Breast epithelium (tissue), 4 donors: ENCODE measurements at regions not wholly inside any gene's neighbourhood (a gene's known extent, or its start where the extent isn't known, plus 50 kb on each side); places are given as distances from the start of the nearest gene placed in this dataset.

Source experiments
- DNase-seq, 2 donors: peaks; one replicate each; pipeline ENCODE4 v3.0.0-alpha.2; 2019; ENCODE audit warnings: low spot score in 2 of 2
- H3K27ac ChIP-seq, 2 donors: fragments of 200-600 bp; sonication (generic) in 1 of 2; one replicate each; pipeline ENCODE4 v1.5.1; 2016 to 2019; ENCODE audit warnings: mild to moderate bottlenecking in 1 of 2
- H3K27me3 ChIP-seq, 2 donors: fragments of 200-600 bp; sonication (generic) in 1 of 2; one replicate each; pipeline versions ENCODE4 v1.5.1 to v1.6.0; 2017 to 2019; ENCODE audit warnings: control low read depth in 1 of 2, mild to moderate bottlenecking in 1 of 2
- H3K36me3 ChIP-seq: fragments of 200-600 bp; one replicate; pipeline ENCODE4 v1.5.1; 2019
- H3K4me1 ChIP-seq, 2 donors: fragments of 200-600 bp; sonication (generic); one replicate each; pipeline ENCODE4 v1.5.1; 2016 to 2019; ENCODE audit warnings: control low read depth in 1 of 2
- H3K4me3 ChIP-seq, 3 donors: fragments of 200-600 bp; sonication (generic); 1 replicate in 2 of 3; 2 replicates in 1 of 3; pipeline ENCODE4 v1.5.1; 2016 to 2019; ENCODE audit warnings: mild to moderate bottlenecking in 3 of 3, moderate library complexity in 2 of 3
- H3K9me3 ChIP-seq, 2 donors: fragments of 200-600 bp; sonication (generic) in 1 of 2; one replicate each; pipeline ENCODE4 v1.5.1; 2016 to 2019; ENCODE audit warnings: control low read depth in 1 of 2
- POLR2A ChIP-seq: fragments of 450-650 bp; IDR thresholded peaks from one replicate; pipeline ENCODE4 v1.6.1; 2016; ENCODE audit warnings: antibody characterized with exemption, mild to moderate bottlenecking, moderate library complexity
- POLR2AphosphoS5 ChIP-seq, 3 donors: sonication (generic); formaldehyde crosslinking; IDR thresholded peaks; one replicate each; pipeline ENCODE4 v1.6.1; 2017; ENCODE audit warnings: antibody characterized with exemption in 3 of 3
- intact Hi-C: fragments of 100-400 bp; cut with DNase I; formaldehyde crosslinking; loops from one replicate; pipeline ENCODE4 v1.15.1; 2023; ENCODE audit warnings: low total_unique reads
- TF ChIP-seq, protein P1 (sequence below), 3 donors: fragments of 450-650 bp; IDR thresholded peaks; one replicate each; pipeline ENCODE4 v1.5.1; 2016 to 2017; ENCODE audit warnings: antibody characterized with exemption in 3 of 3, mild to moderate bottlenecking in 3 of 3, moderate library complexity in 3 of 3

DNA sequence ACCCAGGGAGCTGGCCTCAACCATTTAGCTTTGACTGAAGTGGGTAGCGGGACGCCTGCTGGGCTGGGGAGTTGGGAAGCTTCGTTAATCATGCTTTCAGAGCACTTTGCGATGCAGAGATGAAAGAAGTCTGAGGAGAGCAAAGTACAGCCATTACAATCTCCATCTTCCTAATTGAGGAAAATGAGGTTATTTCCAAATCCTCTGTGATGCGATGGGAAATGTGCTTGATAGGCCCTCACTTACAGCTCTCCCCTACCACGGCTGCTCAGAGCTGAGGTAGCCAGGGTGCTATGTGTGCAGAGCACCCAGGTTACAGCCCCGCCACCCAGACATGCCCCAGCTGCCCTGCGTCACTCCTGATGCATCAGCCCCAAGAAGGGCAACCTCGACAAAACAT, 326.5 kb upstream of the KLHL29 start:
- Histone ChIP-seq H3K4me1 (no peaks in the 10 kb centered on the region), H3K27me3 (no peaks in the 10 kb centered on the region), H3K27ac (no peak overlapping the region), H3K36me3 (no peaks in the 10 kb centered on the region), H3K4me3 (no peak overlapping the region), H3K9me3 (no peaks in the 10 kb centered on the region)
- TF ChIP-seq POLR2AphosphoS5 (IDR thresholded peaks at IDR 0.05) = no peak
- TF ChIP-seq, protein P1, sequence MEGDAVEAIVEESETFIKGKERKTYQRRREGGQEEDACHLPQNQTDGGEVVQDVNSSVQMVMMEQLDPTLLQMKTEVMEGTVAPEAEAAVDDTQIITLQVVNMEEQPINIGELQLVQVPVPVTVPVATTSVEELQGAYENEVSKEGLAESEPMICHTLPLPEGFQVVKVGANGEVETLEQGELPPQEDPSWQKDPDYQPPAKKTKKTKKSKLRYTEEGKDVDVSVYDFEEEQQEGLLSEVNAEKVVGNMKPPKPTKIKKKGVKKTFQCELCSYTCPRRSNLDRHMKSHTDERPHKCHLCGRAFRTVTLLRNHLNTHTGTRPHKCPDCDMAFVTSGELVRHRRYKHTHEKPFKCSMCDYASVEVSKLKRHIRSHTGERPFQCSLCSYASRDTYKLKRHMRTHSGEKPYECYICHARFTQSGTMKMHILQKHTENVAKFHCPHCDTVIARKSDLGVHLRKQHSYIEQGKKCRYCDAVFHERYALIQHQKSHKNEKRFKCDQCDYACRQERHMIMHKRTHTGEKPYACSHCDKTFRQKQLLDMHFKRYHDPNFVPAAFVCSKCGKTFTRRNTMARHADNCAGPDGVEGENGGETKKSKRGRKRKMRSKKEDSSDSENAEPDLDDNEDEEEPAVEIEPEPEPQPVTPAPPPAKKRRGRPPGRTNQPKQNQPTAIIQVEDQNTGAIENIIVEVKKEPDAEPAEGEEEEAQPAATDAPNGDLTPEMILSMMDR (IDR thresholded peaks at IDR 0.05) = no peak
- TF ChIP-seq POLR2A = no peak
- DNase-seq = no peak
- intact Hi-C loops = loop anchor here (5.0 kb wide), 1 partner anchor 1024 kb away; the partner anchor contains the start of gene TP53I3

GRCh38 chr2:23065210-23065609, 319.8 kb upstream of the KLHL29 start:
- TF ChIP-seq, protein P1 (IDR thresholded peaks at IDR 0.05) = no peak
- TF ChIP-seq POLR2A (no peak), POLR2AphosphoS5 (IDR thresholded peaks at IDR 0.05) (no peak)
- no peak overlapping the region for H3K4me3 ChIP-seq

DNA sequence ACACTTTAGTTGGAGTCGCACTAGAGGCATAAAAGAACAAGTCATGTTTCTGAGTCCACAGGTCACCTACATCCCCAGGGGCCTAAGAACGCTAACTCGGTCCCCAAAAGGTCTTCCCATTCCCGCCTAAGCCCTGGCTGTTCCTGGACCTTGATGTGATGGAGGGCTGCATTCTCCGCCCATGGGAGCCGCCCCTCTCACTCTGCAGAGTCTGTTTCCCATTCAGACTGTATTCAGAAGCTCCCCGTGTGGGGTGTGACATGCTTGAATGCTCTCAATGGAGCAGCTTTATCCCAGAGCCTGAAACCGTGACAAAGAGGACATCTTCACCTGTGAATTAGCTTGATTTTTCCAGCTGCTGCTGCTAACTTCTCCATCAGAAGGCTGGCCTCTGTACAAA, 319.0 kb upstream of the KLHL29 start:
- DNase-seq = no peak
- Histone ChIP-seq H3K4me3 (no peak overlapping the region), H3K36me3 (no peaks in the 10 kb centered on the region), H3K9me3 (no peaks in the 10 kb centered on the region), H3K27ac (no peak overlapping the region), H3K27me3 (no peaks in the 10 kb centered on the region), H3K4me1 (no peaks in the 10 kb centered on the region)
- TF ChIP-seq POLR2AphosphoS5 (IDR thresholded peaks at IDR 0.05) = no peak
- intact Hi-C loops = no loop called here

More at GRCh38 chr2:23065210-23065609, 319.8 kb upstream of the KLHL29 start:
- intact Hi-C loops = no loop called here
- H3K9me3 ChIP-seq = no peaks in the 10 kb centered on the region
- no peaks in the 10 kb centered on the region for H3K4me1 ChIP-seq
- DNase-seq = no peak
- no peaks in the 10 kb centered on the region for H3K36me3 ChIP-seq
- H3K27ac ChIP-seq = no peak overlapping the region
- H3K27me3 ChIP-seq = no peaks in the 10 kb centered on the region

GRCh38 chr2:23066686-23067085, 318.3 kb upstream of the KLHL29 start:
- H3K36me3 ChIP-seq = no peaks in the 10 kb centered on the region
- H3K27ac ChIP-seq = no peak overlapping the region
- H3K9me3 ChIP-seq = no peaks in the 10 kb centered on the region
- intact Hi-C loops = no loop called here
- no peak overlapping the region for H3K4me3 ChIP-seq
- no peak for TF ChIP-seq POLR2A
- TF ChIP-seq POLR2AphosphoS5 (IDR thresholded peaks at IDR 0.05) = no peak
- TF ChIP-seq, protein P1 (IDR thresholded peaks at IDR 0.05) = no peak
- DNase-seq = no peak
- no peaks in the 10 kb centered on the region for H3K27me3 ChIP-seq
- no peaks in the 10 kb centered on the region for H3K4me1 ChIP-seq

DNA sequence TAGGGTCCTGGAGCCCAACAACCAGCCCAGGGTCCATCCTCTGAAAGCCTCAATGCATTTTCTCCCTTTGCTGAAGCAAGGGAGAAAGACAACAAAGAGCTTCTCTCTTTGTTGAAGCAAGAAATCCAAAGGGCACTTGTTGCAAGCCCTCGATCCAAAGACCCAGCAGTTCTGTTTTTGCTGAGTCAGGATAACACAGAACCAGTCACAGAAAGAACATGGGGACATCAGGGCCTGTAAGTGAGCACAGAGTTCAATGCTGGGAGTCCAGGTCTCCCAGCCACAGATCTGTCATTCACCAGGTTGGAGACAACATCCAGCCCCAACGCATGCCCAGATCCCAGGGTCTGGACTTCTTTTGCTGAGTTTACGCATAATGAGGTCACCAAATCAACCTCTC, 315.8 kb upstream of the KLHL29 start:
- H3K4me3 ChIP-seq = no peak overlapping the region
- no peak for DNase-seq
- TF ChIP-seq POLR2A (no peak), POLR2AphosphoS5 (IDR thresholded peaks at IDR 0.05) (no peak)
- TF ChIP-seq, protein P1 (IDR thresholded peaks at IDR 0.05) = no peak

GRCh38 chr2:23069923-23070322, 315.1 kb upstream of the KLHL29 start:
- Histone ChIP-seq H3K9me3 (no peaks in the 10 kb centered on the region), H3K27me3 (no peaks in the 10 kb centered on the region), H3K4me1 (no peaks in the 10 kb centered on the region), H3K36me3 (no peaks in the 10 kb centered on the region), H3K4me3 (no peak overlapping the region), H3K27ac (no peak overlapping the region)
- no peak for TF ChIP-seq POLR2A
- no peak for TF ChIP-seq POLR2AphosphoS5 (IDR thresholded peaks at IDR 0.05)
- TF ChIP-seq, protein P1 (IDR thresholded peaks at IDR 0.05) = no peak
- intact Hi-C loops = no loop called here
- no peak for DNase-seq

More for the DNA sequence above, 315.8 kb upstream of the KLHL29 start:
- Histone ChIP-seq H3K36me3 (no peaks in the 10 kb centered on the region), H3K4me1 (no peaks in the 10 kb centered on the region), H3K27ac (no peak overlapping the region), H3K27me3 (no peaks in the 10 kb centered on the region), H3K9me3 (no peaks in the 10 kb centered on the region)
- intact Hi-C loops = no loop called here
